ENCODE measurements at regions not wholly inside any gene's neighbourhood (a gene's known extent, or its start where the extent isn't known, plus 50 kb on each side); places are given as distances from the start of the nearest gene placed in this dataset.
"Not testable (repeated sequence)": the region's sequence is repeated elsewhere in the genome, so short reads cannot be mapped to it uniquely, and the experiment has no call there.

GRCh38 chr15:61376961-61377360, 147.9 kb upstream of the RORA start:
- Mint-ChIP-seq H3K4me1 (no peaks in the 10 kb centered on the region), H3K27ac (ENCODE audit: unreplicated experiment) (no peak overlapping the region), H3K36me3 (ENCODE audit: low read depth) (no peaks in the 10 kb centered on the region), H3K27me3 (ENCODE audit: low read depth) (no peaks in the 10 kb centered on the region), H3K9me3 (peaks cover 3% of the 10 kb centered on the region), H3K4me3 (no peak overlapping the region)
- no peak for DNase-seq (ENCODE audit: low read depth, low spot score)
- TF ChIP-seq CTCF (conservative IDR thresholded peaks at IDR 0.05) = no peak

- TF ChIP-seq CTCF (conservative IDR thresholded peaks at IDR 0.05) = no peak
- H3K4me3 Mint-ChIP-seq = no peak overlapping the region
- H3K9me3 Mint-ChIP-seq = peaks cover 3% of the 10 kb centered on the region
- H3K27me3 Mint-ChIP-seq (ENCODE audit: low read depth) = no peaks in the 10 kb centered on the region
- no peaks in the 10 kb centered on the region for H3K36me3 Mint-ChIP-seq (ENCODE audit: low read depth)
- DNase-seq (ENCODE audit: low read depth, low spot score) = no peak
- H3K27ac Mint-ChIP-seq (ENCODE audit: unreplicated experiment) = no peak overlapping the region
- no peaks in the 10 kb centered on the region for H3K4me1 Mint-ChIP-seq
These were observed 147.4 kb upstream of the RORA start for GRCh38 chr15:61376516-61376915.

- TF ChIP-seq CTCF (conservative IDR thresholded peaks at IDR 0.05) = no peak
- H3K27ac Mint-ChIP-seq (ENCODE audit: unreplicated experiment) = no peak overlapping the region
- H3K27me3 Mint-ChIP-seq (ENCODE audit: low read depth) = no peaks in the 10 kb centered on the region
- H3K9me3 Mint-ChIP-seq = peaks cover 3% of the 10 kb centered on the region
- H3K36me3 Mint-ChIP-seq (ENCODE audit: low read depth) = no peaks in the 10 kb centered on the region
- no peaks in the 10 kb centered on the region for H3K4me1 Mint-ChIP-seq
- DNase-seq (ENCODE audit: low read depth, low spot score) = no peak
- H3K4me3 Mint-ChIP-seq = no peak overlapping the region
These were observed 145.7 kb upstream of the RORA start for GRCh38 chr15:61374848-61375247.

GRCh38 chr15:61367953-61368352, 138.9 kb upstream of the RORA start:
- no peak for DNase-seq (ENCODE audit: low read depth, low spot score)
- Mint-ChIP-seq H3K36me3 (ENCODE audit: low read depth) (peaks cover 6% of the 10 kb centered on the region), H3K9me3 (peaks cover 13% of the 10 kb centered on the region), H3K27ac (ENCODE audit: unreplicated experiment) (no peak overlapping the region), H3K27me3 (ENCODE audit: low read depth) (no peaks in the 10 kb centered on the region), H3K4me3 (no peak overlapping the region), H3K4me1 (peaks cover 7% of the 10 kb centered on the region)
- peak; percentile 24 for TF ChIP-seq CTCF (conservative IDR thresholded peaks at IDR 0.05)

GRCh38 chr15:61364871-61365270, 135.8 kb upstream of the RORA start:
- peak; percentile 34 for DNase-seq (ENCODE audit: low read depth, low spot score)
- Mint-ChIP-seq H3K9me3 (peaks cover 18% of the 10 kb centered on the region), H3K4me3 (no peak overlapping the region), H3K27me3 (ENCODE audit: low read depth) (peaks cover 6% of the 10 kb centered on the region), H3K4me1 (peaks cover 7% of the 10 kb centered on the region), H3K27ac (ENCODE audit: unreplicated experiment) (no peak overlapping the region), H3K36me3 (ENCODE audit: low read depth) (peaks cover 6% of the 10 kb centered on the region)
- TF ChIP-seq CTCF (conservative IDR thresholded peaks at IDR 0.05) = no peak

GRCh38 chr15:61362912-61363311, 133.8 kb upstream of the RORA start:
- H3K36me3 Mint-ChIP-seq (ENCODE audit: low read depth); DNase-seq (ENCODE audit: low read depth, low spot score); H3K27me3 Mint-ChIP-seq (ENCODE audit: low read depth); H3K4me1 Mint-ChIP-seq; H3K4me3 Mint-ChIP-seq; H3K27ac Mint-ChIP-seq (ENCODE audit: unreplicated experiment): not testable (repeated sequence)
- peaks cover 18% of the 10 kb centered on the region for H3K9me3 Mint-ChIP-seq
